NCI-H1105 (cell line): ENCODE measurements at regions not wholly inside any gene's neighbourhood (a gene's known extent, or its start where the extent isn't known, plus 50 kb on each side); places are given as distances from the start of the nearest gene placed in this dataset.

Experiments
- DNase-seq: peaks from one replicate; lab custom pipeline; 2025; lab: John Stamatoyannopoulos, UW

- DNase-seq = no peak
Observed at GRCh38 chr2:221289389-221289788, 282.7 kb downstream of the EPHA4 start.

DNA sequence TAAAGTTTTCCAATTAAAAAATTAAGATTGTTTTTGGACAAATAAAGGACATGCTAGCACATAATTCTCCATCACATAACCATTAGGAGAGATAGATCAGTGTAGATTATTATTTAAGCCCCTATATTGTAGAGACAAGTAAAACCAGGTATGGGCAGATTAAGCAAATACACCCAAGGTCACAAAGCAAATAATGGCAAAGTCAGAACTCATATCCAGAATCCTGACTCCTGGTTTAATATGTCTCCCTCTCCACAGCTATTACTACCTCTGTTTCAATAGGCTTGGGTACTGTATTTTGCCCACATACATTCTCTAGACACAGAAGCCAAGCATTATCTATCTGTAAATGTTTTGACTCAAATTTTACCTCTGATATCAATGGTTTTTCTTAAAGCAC, 282.3 kb downstream of the EPHA4 start:
- DNase-seq = no peak

GRCh38 chr2:221293949-221294742, 278.0 kb downstream of the EPHA4 start:
- DNase-seq = no peak

DNA sequence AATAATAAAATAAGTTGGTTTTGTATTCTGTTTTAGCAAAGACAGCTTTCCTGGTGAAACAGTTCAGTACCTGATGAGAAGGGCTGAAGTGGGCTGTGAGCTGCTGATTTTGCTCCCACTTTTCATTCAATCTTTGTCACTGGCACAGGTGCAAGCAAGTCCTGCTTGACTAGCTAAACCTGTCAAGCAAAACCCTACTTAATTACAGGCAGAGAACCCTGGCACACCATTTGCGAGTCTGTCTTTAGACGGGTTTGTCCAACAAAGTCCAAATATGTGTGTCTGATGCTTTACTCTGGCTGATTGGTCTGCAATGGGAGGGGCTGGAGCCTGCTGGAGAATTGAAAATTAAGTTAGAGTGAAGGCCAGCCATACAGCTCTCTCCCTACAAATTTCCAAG, 267.2 kb downstream of the EPHA4 start:
- DNase-seq = peak; percentile 30

DNA sequence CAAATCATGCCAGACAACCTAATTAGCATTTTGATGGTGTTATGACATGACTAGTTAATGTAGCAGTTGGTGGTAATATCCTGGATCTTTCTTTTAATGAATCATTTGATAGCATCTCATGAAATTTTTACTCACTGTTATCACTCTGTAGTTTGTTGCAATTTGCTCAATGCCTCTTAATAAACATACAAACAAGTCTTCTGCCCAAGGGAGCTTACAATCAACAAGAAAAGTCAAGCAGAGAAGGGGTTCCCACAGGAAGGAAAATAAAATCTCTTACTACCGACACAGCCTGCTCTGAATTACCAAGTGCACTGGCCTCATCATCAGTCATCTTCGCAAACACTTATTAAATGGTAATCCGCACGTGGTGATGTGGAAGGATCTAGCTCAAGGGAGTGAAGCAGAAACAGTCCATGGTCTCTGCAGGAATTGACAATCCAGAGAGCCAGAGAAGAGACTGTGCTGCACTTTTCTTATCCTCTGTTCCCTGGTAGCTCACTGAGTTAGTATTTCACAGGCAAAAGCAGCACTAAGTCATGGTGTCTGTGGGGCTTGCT, 263.5 kb downstream of the EPHA4 start:
- DNase-seq = no peak

GRCh38 chr2:221309892-221310583, 262.1 kb downstream of the EPHA4 start:
- DNase-seq = no peak

GRCh38 chr2:221310730-221311129, 261.4 kb downstream of the EPHA4 start:
- no peak for DNase-seq

DNA sequence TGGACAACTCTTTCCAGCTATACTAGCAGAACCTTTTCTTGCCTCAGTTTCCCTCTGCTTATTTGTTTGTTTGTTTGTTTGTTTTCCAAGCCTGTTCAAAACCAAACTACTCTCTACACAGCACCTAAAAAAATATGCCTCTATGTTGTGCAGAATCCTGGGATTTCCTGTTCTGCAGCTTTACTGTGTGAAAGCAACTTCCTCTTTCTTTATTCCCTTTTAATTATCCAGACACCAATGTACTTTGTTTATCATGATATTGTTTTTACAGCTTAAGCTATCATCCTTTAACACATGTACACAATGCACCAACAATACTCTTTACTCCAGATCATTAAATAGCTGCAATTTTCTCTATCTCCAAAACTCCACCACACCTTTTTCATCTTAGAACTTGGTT, 259.5 kb downstream of the EPHA4 start:
- DNase-seq = no peak

- no peak for DNase-seq
Observed at GRCh38 chr2:221314786-221315185, 257.3 kb downstream of the EPHA4 start.

DNA sequence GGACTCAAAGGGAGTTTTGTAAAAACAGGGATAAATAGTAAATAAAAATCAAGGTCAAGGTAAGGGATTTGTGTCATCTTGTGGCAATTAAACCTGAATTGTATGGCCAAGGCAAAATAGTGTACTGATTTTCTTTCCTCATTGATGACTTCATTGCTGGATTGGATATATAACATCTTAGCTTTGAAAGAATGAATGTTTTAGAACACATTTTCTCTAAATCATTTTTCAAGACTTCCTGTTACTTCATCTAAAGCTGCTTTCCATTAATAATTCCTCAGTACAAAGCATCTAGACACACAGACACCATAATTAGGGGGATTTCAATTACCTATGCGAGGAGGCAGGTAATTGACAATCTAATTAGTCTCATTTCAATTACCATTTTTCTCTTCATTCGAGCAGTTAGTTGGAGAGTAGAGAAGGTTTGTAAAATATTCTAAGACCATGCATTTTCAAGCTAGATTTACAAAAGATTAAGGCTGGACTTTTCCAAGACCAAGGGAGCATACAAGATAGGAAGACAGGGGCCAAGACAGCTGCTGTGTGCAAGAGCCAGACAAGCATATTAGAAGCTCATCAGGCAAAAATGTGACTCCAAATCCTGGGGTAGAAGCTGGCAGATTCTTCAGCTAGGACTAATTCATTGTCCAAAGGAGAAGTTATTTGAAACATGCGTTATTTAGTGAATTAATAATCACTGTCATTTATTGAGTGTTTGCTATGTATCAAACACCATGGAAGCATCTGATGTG, 253.6 kb downstream of the EPHA4 start:
- DNase-seq = peak; percentile 7

GRCh38 chr2:221322741-221323140, 249.4 kb downstream of the EPHA4 start:
- no peak for DNase-seq

DNA sequence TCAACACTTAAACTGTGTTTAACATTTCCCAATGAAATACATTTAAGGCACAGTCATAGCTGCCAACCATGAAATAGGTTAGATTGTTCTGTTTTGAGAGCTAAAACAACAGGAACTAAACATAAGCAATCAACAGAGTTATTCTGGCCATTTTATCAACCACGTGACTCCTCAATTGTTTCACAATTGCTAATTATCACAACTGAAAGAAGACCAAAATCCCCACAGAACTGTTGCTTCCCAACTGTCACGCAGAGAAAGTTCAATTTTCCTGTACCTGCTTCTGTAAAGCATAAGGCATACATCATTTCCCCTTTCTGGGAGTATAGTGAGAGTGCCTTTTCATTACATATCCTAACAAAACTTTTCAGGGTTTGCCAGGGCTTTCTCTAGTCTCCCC, 248.6 kb downstream of the EPHA4 start:
- DNase-seq = no peak

DNA sequence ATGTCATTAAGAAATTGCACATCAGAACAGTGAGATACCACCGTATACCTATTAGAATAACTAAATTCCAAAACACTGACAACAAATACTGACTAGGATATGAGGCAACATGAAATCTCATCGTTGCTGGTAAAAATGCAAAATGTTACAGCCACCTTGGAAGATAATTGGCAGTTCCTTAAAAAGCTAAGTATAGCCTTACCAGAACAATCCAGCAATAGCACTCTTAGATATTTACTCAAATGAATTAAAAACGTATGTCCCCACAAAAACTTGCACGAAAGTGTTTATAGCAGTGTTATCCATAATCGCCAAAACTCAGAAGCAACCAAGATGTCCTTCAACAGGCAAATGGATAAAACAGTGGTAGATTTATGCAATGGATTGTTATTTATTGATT, 241.7 kb downstream of the EPHA4 start:
- no peak for DNase-seq

GRCh38 chr2:221334481-221335218, 237.5 kb downstream of the EPHA4 start:
- no peak for DNase-seq

DNA sequence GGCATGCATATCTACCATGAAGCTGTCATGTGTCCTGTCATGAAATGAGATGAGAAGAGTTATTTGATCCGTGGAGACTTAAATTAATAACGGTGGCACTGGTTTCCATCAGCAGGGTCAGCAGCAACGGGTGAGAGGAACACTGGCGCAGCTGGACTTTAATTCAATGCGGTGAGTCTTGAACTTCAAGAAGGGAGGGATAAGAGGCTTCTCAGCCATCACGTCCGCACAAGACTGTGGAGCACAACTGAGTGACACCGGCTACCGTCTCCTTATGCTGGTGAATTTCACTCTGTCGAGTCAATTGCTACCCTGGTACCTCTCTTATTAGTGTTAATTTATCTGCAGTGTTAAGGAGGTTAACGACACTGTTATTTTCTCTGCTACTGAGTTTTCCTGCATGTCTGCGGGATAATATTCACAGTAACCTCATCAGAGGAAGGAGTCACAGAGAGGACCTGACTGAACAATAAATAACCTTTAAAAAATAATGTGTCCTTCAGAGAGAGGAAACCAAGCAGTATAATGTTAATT, 236.8 kb downstream of the EPHA4 start:
- DNase-seq = no peak

DNA sequence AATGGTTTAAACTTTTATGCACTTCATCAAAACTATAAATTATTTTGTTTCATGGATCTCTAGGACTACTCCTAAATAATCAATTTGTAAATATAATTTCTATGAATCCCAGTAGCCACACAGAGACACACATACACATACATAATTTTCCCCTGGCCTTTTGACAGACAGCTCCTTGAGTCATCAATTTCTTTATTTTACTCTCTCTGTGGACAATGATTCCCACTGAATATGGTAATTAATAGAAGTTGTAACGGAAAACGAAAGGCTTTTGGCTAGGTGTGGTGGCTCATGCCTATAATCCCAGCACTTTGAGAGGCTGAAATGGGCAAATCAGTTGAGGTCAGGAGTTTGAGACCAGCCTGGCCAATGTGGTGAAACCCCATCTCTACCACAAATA, 235.1 kb downstream of the EPHA4 start:
- DNase-seq = no peak

- DNase-seq = no peak
Observed at GRCh38 chr2:221337957-221338685, 234.0 kb downstream of the EPHA4 start.

DNA sequence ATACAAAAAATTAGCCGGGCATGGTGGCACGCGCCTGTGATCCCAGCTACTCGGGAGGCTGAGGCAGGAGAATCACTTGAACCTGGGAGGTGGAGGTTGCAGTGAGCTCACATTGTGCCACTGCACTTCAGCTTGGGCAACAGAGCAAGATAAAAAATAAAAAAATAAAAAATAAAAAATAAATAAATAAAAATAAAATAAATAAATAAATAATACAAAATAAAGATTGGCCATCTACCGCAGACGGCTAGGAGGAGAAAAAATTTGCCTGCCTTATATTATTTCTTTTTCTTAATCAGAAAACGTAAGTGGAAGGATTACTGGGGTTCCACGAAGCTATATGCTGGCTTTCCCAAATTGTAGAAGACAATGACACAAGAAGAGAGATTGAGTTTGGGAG, 229.7 kb downstream of the EPHA4 start:
- DNase-seq = no peak

DNA sequence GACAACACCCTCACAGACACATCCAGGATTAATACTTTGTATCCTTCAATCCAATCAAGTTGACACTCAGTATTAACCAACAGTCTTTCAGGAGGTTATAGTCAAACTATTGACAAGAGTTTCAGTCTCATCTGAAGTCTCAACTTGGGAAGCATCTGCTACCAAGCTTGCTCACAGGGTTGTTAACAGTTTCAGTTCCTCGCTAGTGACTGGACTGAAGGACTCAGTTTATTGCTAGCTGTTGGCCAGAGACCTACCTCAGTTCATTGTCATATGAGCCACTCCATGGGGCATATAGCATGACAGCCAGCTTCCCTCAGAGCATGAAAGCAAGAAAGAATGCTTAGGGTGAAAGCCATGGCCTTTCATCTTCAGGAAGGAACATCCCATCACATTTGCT, 228.6 kb downstream of the EPHA4 start:
- DNase-seq = no peak

- DNase-seq = no peak
Observed at GRCh38 chr2:221345516-221345915, 226.6 kb downstream of the EPHA4 start.

DNA sequence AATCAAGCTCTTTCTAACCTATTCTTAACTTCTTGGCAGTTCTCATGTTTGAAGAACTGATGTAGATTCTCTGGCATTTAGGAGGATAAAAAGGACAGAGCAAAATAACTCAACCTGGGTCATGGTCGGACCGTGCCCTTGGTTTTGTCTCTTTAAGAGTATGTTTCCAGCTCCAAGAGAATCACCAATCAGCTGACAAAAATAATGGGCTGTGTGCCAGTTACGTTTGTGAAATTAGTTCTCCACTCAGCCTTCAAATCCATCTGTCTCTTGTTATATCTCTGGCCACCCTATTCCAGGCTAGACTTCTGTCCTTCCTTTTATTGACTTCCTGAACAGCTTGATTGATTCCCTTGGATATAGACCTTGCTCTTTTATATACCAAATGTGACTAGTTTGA, 225.7 kb downstream of the EPHA4 start:
- DNase-seq = no peak
